Hepatocyte (in vitro differentiated cells): ENCODE measurements at regions not wholly inside any gene's neighbourhood (a gene's known extent, or its start where the extent isn't known, plus 50 kb on each side); places are given as distances from the start of the nearest gene placed in this dataset.

Experiments
- CTCF ChIP-seq: fragments of 200-600 bp; sonication (generic); IDR thresholded peaks from 2 replicates; pipeline ENCODE4 v1.5.1; 2016; ENCODE audit warnings: antibody characterized with exemption, mild to moderate bottlenecking; ENCODE audit not compliant: poor library complexity
- EZH2 ChIP-seq: fragments of 200-600 bp; sonication (generic); IDR thresholded peaks from 2 replicates; pipeline ENCODE4 v1.6.1; 2016; ENCODE audit warnings: antibody characterized with exemption, mild to moderate bottlenecking, borderline replicate concordance
- EZH2phosphoT487 ChIP-seq: fragments of 200-600 bp; sonication (generic); IDR thresholded peaks from one replicate; pipeline ENCODE4 v1.6.1; 2018; ENCODE audit warnings: antibody characterized with exemption, mild to moderate bottlenecking, low read depth, moderate library complexity; ENCODE audit not compliant: unreplicated experiment, severe bottlenecking

- TF ChIP-seq CTCF = no peak
- TF ChIP-seq EZH2 = no peak
- no peak for TF ChIP-seq EZH2phosphoT487
These were observed 80.5 kb upstream of the GPR6 start for GRCh38 chr6:109897561-109898080.
